Bronchial epithelial cell (primary cell): ENCODE measurements at regions not wholly inside any gene's neighbourhood (a gene's known extent, or its start where the extent isn't known, plus 50 kb on each side); places are given as distances from the start of the nearest gene placed in this dataset.
A peak's percentile ranks its signal among the peaks of the same experiment; 100 is the strongest.

Experiments
- DNase-seq: peaks from one replicate; pipeline ENCODE4 v3.0.0-alpha.2; 2010; ENCODE audit warnings: low read depth
- FAIRE-seq: peaks from 2 replicates; lab custom pipeline; 2011; peaks lifted over from hg19 to GRCh38; lab: Jason Lieb, UNC
- H3K27me3 ChIP-seq: 2 replicates; pipeline ENCODE4 v1.5.1; 2011; ENCODE audit warnings: low read length; ENCODE audit not compliant: control insufficient read depth, insufficient read depth
- H3K36me3 ChIP-seq: 2 replicates; pipeline ENCODE4 v1.5.1; 2011; ENCODE audit warnings: low read length; ENCODE audit not compliant: control insufficient read depth, insufficient read depth
- H3K4me3 ChIP-seq: 2 replicates; pipeline ENCODE4 v1.5.1; 2011; ENCODE audit warnings: mild to moderate bottlenecking, low read depth, low read length, control low read depth
- CTCF ChIP-seq: IDR thresholded peaks from 2 replicates; pipeline ENCODE4 v1.5.1; 2011; ENCODE audit warnings: mild to moderate bottlenecking, moderate library complexity, low read length, control low read depth, inconsistent platforms; ENCODE audit not compliant: insufficient read depth, severe bottlenecking

GRCh38 chr7:26925768-26926167, 61.4 kb upstream of the SKAP2 start:
- TF ChIP-seq CTCF, result no peak
- no peaks in the 10 kb centered on the region for H3K36me3 ChIP-seq
- H3K27me3 ChIP-seq, result no peaks in the 10 kb centered on the region
- no peak overlapping the region for H3K4me3 ChIP-seq
- DNase-seq (no peak), FAIRE-seq (no peak)

- no peak for FAIRE-seq
- no peak overlapping the region for H3K4me3 ChIP-seq
- H3K36me3 ChIP-seq, result no peaks in the 10 kb centered on the region
- TF ChIP-seq CTCF, result no peak
- DNase-seq, result no peak
- H3K27me3 ChIP-seq, result no peaks in the 10 kb centered on the region
Observed at GRCh38 chr7:26924149-26924767, 59.9 kb upstream of the SKAP2 start.

GRCh38 chr7:26919906-26920493, 55.6 kb upstream of the SKAP2 start:
- TF ChIP-seq CTCF, result no peak
- FAIRE-seq, result no peak

GRCh38 chr7:26918241-26918640, 53.9 kb upstream of the SKAP2 start:
- DNase-seq (peak; percentile 93), FAIRE-seq (no peak)
- no peaks in the 10 kb centered on the region for H3K36me3 ChIP-seq
- H3K4me3 ChIP-seq, result no peak overlapping the region
- TF ChIP-seq CTCF, result no peak
- H3K27me3 ChIP-seq, result no peaks in the 10 kb centered on the region

More at GRCh38 chr7:26919906-26920493, 55.6 kb upstream of the SKAP2 start:
- no peaks in the 10 kb centered on the region for H3K27me3 ChIP-seq
- H3K4me3 ChIP-seq, result no peak overlapping the region
- DNase-seq, result peak; percentile 84
- no peaks in the 10 kb centered on the region for H3K36me3 ChIP-seq

- H3K4me3 ChIP-seq, result no peak overlapping the region
- DNase-seq (no peak), FAIRE-seq (no peak)
- no peak for TF ChIP-seq CTCF
- H3K36me3 ChIP-seq, result no peaks in the 10 kb centered on the region
- H3K27me3 ChIP-seq, result no peaks in the 10 kb centered on the region
Observed at GRCh38 chr7:26916779-26917320, 52.5 kb upstream of the SKAP2 start.
